GM21381 (cell line): ENCODE measurements at regions not wholly inside any gene's neighbourhood (a gene's known extent, or its start where the extent isn't known, plus 50 kb on each side); places are given as distances from the start of the nearest gene placed in this dataset.

ENCODE experiments used
- ATAC-seq: cut with Tn5 transposase; IDR thresholded peaks from one replicate; pipeline ENCODE4 v1.9.1; 2021; ENCODE audit warnings: mild to moderate bottlenecking, moderate library complexity; ENCODE audit not compliant: unreplicated experiment

DNA sequence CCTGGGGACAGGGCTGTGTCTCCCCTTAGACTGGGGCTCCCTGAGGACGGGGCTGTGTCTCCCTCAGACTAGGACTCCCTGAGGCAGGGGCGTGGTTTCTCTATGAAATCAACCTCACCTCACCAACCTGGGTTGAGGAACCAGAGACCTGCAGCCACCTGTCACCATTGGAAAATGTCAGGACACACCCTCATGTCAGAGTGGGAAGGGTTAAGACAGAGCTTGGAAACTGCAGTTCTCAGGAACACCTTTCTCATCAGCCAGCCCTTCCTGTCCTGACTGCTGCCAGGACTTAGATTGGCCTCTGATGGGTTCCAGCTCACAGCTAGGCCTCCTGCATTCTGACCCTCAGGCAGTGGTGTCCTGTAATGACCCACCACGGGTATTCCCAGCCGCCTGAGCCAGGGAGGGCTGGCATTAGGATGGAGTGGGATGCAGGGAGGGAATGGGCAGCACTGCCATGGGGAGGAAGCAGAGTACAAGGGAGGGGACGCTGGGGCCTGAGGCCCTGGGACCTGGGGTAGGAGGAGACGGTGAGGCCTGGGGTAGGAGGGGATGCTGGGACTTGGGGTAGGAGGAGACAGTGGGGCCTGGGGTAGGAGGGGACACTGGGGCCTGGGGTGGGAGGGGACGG is 76.3 kb downstream of the MRPL14 start:
- ATAC-seq = no peak

- no peak for ATAC-seq
Observed at GRCh38 chr6:44049989-44050871, 77.0 kb downstream of the MRPL14 start.

- ATAC-seq = no peak
Observed at GRCh38 chr6:44049163-44049988, 77.9 kb downstream of the MRPL14 start.

- no peak for ATAC-seq
Observed at GRCh38 chr6:44048277-44048676, 79.0 kb downstream of the MRPL14 start.

DNA sequence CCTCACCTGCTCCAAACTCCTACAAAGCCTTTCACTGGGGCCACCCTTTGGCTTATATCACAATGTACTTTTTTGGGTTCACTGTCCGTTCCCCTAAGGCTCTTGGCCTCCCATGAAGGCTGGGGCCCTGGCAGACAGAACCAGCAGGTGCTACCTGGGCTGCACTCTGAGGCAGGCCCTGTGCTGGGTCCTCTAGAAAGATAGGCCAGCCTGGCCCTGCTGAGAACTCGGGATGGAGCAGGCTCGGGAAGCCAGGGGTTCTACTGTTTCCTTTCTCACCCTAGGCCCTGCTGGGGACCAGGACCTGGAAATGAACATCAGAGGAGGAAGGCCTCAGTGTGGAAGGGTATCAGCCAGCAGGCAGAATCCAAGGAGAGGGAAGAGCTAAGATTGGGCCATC is 79.5 kb downstream of the MRPL14 start:
- no peak for ATAC-seq

DNA sequence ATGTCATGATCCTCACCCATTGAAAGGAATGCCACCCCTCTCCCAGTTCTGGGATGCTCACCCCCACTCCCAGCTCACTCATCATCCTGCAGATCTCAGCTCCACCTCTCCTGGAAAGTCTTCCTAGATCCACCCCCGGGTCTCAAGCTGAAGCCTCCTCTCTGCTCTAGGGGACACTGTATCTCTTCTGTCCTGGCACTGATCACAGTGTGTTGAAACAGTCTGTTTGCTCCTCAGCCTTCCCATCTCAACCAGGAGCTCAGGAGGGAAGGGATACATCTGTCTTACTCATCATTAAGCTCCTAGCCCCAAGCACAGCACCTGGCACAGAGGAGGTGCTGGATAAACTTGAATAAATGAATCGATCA is 80.1 kb downstream of the MRPL14 start:
- no peak for ATAC-seq

- ATAC-seq = no peak
Observed at GRCh38 chr6:44046516-44047178, 80.6 kb downstream of the MRPL14 start.

- ATAC-seq = no peak
Observed at GRCh38 chr6:44045672-44046015, 81.6 kb downstream of the MRPL14 start.

GRCh38 chr6:44044940-44045671 is 82.1 kb downstream of the MRPL14 start:
- ATAC-seq = no peak

DNA sequence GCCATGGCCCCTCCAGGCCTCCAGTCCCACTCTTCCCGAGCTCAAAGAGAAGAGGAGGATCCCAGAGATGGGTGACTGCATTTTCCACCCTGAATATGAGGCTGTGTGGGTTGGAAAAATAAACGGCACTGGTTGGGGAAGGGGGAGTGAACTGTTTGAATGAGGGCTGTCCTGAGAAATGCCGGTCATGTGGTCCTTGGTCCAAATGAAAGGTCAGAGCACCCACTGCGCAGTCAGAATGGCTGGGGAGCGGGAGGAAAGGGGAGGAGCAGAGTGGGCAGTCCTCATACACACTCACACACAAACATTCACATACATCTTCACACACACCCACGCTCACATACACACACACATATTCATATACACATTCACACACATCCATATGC is 83.1 kb downstream of the MRPL14 start:
- no peak for ATAC-seq

- no peak for ATAC-seq
Observed at GRCh38 chr6:44043479-44044153, 83.6 kb downstream of the MRPL14 start.

DNA sequence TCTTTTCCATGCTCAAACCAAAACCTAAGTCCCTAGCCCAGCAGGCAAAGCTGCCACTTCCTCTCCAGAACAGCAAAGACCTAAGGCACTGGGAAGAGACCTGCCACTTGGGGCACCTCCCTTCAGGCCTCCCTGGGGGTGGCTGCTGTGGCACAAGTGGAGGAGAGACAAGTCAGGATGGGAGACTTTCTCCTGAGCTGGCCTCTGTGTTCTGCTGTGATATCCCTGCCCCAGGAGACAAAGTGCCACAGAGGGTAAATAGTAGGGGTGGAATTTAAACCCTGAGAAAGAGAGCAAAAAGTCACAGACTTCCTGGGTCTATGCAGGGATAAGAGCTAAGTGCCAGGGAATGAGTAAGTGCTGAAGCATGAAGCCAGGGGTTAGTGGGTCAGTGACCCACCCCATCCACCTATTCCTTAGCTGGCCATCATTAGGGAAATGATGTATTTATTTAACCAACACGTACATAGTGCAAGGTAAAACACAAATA is 84.2 kb downstream of the MRPL14 start:
- no peak for ATAC-seq

GRCh38 chr6:44042261-44042988 is 84.8 kb downstream of the MRPL14 start:
- no peak for ATAC-seq

DNA sequence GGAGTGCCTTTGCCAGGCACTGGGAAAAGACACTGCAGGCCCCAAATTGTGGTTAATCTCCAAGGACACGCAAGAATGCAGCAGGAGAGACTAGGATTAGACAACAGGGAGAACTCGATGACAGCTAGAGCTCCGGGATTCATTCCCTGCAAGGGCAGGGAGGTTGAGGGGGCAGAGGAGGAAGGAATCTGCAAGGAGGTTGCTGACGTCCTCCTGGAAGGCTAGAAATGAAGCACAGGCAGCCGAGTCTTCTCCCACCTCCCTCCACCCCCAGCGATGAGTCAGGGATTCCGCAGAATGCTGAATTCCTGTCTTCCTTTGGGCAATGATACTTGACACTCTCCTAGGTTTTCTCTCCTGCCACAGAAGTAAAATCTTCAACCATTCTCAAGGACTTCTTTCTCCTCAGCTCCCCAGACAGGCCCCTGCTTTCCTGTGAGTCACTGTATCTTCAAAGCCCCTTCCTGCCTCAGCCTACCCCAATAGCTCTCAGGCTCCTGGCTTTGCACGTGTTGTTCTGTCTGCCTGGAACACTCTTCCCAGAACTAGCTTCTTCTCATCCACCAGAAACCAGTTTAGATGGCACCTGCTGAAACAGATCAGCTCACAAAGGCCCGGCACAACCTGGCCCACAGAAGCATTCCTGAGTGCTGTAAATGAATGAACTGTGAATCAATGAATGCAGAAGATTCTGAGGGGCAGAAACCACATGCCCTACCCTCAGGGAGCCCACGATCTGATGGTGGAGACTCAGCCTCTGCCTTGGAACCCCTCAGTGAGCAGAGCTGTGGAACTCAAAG is 85.6 kb downstream of the MRPL14 start:
- no peak for ATAC-seq

- no peak for ATAC-seq
Observed at GRCh38 chr6:44040786-44041185, 86.5 kb downstream of the MRPL14 start.

DNA sequence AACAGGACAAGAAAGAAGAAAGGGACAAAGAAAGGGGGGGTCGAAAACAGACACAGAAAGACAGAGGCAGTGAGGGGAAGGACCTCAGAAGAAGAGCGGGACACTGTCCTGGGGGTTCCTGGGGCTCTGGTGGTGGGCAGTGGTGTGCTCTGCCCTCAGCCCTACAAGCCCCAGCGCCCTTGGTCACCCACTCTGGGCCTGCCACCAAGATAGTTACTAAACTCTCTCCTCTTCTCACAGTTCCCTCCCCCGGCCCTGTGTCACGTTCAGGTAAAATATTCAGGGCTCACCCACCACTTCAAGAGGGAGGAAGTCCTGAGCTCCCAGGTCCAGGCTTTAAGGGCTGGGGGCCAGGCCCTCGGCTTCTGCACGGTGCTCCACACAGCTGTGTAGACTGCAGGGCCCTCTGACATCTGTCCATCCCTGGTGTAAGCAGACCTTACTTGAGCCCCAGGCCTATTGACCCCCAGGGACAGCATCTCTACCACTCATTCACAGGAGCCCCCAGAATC is 87.4 kb downstream of the MRPL14 start:
- no peak for ATAC-seq

- no peak for ATAC-seq
Observed at GRCh38 chr6:44039191-44039719, 88.0 kb downstream of the MRPL14 start.

GRCh38 chr6:44038543-44039065 is 88.6 kb downstream of the MRPL14 start:
- ATAC-seq = no peak
